ENCODE measurements at regions not wholly inside any gene's neighbourhood (a gene's known extent, or its start where the extent isn't known, plus 50 kb on each side); places are given as distances from the start of the nearest gene placed in this dataset.

GRCh38 chr14:83607682-83608081 is 1922.3 kb upstream of the FLRT2 start:
- no peak for TF ChIP-seq CTCF (IDR thresholded peaks at IDR 0.05)
- TF ChIP-seq POLR2A (IDR thresholded peaks at IDR 0.05): no peak
